ENCODE measurements at regions not wholly inside any gene's neighbourhood (a gene's known extent, or its start where the extent isn't known, plus 50 kb on each side); places are given as distances from the start of the nearest gene placed in this dataset.
"Not testable (repeated sequence)": the region's sequence is repeated elsewhere in the genome, so short reads cannot be mapped to it uniquely, and the experiment has no call there.

DNA sequence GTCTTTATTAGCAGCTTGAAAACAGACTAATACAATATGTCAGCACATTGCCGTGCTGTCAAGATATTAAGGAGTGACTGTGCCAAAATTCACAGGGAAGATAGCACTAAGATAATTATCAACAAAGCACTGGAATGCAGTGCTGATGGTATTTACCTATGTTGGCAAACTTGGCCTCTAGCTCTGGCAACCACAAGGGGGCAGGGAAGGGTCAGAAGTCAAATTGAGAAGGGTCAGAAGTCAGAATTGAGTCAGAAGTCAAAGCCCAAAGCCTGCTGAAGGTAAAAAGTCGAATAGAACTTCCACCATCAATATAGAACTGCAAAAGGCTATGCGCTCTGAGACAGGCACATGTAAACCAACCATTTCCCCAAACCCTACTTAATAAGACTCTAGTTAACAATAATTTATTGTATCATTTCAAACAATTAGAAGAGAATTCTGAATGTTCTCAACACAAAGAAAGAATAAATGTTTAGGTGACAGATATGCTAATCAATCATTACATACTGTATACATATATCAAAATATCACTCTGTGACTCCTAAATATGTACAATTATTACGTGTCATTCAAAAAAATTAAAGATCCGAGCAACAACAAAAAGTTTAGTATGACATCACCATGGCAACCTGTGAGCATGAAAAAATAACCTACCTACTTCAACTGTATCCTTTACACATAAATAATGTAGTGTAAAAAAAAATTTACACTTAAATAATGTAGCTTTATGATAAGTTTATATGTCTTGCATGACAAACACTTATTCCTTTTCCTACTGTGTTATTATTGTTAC, 916.1 kb downstream of the KCNJ2 start:
- no peak for TF ChIP-seq POLR2AphosphoS5 (IDR thresholded peaks at IDR 0.05; ENCODE audit: low read depth, low read length)
- no peak for TF ChIP-seq POLR2A (IDR thresholded peaks at IDR 0.05; ENCODE audit: low read depth, low read length)
- no peak for TF ChIP-seq TAF1 (IDR thresholded peaks at IDR 0.05; ENCODE audit: borderline replicate concordance, low read depth, low read length)
- no peak for DNase-seq (ENCODE audit: insufficient read length)
- FAIRE-seq, result no peak

DNA sequence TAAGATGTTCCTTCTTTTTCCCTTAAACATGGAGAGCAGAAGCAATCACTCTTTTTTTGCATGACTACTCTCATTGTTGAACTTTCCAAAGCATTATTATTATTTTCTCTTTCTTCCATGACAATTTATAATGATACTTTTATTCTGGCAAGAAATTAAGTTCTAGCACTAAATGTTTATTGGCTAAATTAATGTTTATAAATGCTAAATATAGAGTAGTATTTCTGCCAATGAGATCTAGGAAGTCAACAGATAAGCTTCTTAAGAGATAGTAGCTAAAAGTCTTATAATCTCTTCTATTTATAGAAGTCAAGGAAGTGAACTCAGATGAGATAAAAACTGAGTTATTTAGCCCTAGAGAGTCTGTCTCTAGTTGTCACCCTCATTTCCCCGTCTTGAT, 920.1 kb downstream of the KCNJ2 start:
- no peak for FAIRE-seq
- no peak for DNase-seq (ENCODE audit: insufficient read length)
- no peak for TF ChIP-seq POLR2A (IDR thresholded peaks at IDR 0.05; ENCODE audit: low read depth, low read length)
- no peak for TF ChIP-seq TAF1 (IDR thresholded peaks at IDR 0.05; ENCODE audit: borderline replicate concordance, low read depth, low read length)
- TF ChIP-seq POLR2AphosphoS5 (IDR thresholded peaks at IDR 0.05; ENCODE audit: low read depth, low read length), result no peak

DNA sequence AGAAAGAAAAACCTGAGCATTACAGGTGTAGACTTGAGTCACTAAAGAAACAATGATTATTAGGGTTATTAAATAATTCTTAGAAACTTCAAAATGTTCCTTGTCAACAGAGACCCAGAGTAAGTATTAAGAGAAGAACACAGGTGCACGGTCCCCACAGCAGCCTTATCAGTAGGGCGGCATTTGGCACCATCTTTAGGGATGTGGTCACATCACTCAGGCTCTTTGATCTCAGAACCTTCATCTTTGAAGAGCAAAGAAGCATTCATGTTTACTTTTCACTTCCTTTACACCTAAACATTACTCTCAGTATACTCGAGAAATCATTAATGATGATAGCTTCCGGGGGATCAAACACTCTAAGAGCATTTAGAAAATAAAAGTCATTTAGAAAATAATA, 928.7 kb downstream of the KCNJ2 start:
- DNase-seq (ENCODE audit: insufficient read length), result no peak
- TF ChIP-seq POLR2AphosphoS5 (IDR thresholded peaks at IDR 0.05; ENCODE audit: low read depth, low read length) (no peak), TAF1 (IDR thresholded peaks at IDR 0.05; ENCODE audit: borderline replicate concordance, low read depth, low read length) (no peak), POLR2A (IDR thresholded peaks at IDR 0.05; ENCODE audit: low read depth, low read length) (no peak)
- FAIRE-seq, result no peak

DNA sequence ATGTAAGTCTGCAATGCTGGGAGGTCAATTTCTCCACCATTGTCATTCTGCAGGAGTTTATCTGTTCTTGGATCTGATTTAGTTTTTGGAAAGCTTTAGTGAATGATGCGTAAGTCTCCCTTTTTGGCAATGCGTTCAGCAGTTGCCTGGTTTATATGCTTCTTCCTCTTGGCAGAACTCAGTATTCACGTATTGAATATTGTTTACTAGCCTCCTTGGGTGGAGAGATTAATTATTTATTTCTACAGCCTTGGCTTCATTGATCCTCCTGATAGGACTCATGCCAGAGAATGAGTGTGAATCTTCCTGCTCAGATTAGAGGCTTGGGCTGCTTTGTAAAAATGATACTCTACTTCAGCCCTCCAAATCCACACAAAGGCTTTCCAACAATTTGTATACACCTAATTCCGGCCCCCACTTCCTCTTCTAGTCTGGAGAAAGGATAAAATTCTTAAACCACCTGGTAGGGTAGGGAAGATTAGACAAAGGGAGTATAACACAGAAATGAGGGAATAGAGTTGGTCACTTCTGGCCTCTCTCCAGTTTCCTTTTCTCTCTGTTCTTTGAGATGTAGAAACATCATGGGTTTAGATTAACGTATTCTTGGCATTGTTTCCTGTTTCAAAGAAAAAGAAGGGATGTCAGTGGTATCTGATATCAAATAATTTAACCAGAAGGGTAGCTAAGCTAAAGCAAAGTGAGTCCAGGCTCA, 929.8 kb downstream of the KCNJ2 start:
- TF ChIP-seq TAF1 (IDR thresholded peaks at IDR 0.05; ENCODE audit: borderline replicate concordance, low read depth, low read length), result no peak
- TF ChIP-seq POLR2AphosphoS5 (IDR thresholded peaks at IDR 0.05; ENCODE audit: low read depth, low read length), result no peak
- TF ChIP-seq POLR2A (IDR thresholded peaks at IDR 0.05; ENCODE audit: low read depth, low read length), result no peak
- no peak for DNase-seq (ENCODE audit: insufficient read length)
- no peak for FAIRE-seq

DNA sequence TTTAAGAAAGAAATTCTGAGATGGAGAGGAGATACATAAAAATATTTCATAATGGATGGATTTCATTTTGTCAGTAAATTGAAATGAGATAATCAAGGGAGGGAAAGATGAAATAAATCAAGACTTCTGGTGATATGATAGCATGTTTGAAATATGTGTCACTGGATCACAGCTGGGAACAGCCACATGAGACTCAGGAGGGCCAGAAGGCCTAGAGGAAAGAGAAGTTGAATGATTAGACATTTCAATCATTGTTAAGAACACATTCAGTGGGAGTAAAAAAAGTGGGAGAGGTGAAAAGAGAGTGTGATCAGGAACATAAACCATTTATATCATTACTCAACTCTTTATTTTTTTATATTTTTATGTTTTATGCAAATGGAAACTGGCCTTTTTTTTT, 933.4 kb downstream of the KCNJ2 start:
- no peak for DNase-seq (ENCODE audit: insufficient read length)
- no peak for TF ChIP-seq POLR2A (IDR thresholded peaks at IDR 0.05; ENCODE audit: low read depth, low read length)
- no peak for TF ChIP-seq POLR2AphosphoS5 (IDR thresholded peaks at IDR 0.05; ENCODE audit: low read depth, low read length)
- TF ChIP-seq TAF1 (IDR thresholded peaks at IDR 0.05; ENCODE audit: borderline replicate concordance, low read depth, low read length), result no peak
- no peak for FAIRE-seq

DNA sequence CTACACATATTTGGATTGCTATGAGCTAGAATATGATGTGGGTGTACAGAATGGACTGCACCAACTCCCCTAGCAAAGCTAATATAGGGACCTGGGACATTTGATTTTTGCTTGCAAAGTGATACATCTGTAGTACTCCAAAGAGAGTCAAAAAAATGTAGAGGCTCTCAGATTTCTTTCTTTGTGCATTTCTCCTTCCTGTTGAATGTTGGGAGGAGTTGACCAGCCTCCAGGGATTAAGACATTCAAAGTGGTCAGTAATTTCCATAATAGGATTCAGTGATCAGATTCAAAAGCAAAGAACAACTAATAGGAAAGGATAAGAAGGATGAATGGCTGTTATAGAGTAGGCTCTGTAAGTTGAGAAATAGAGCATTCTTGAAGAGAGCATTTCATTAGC, 934.9 kb downstream of the KCNJ2 start:
- no peak for FAIRE-seq
- DNase-seq (ENCODE audit: insufficient read length), result no peak
- TF ChIP-seq POLR2A (IDR thresholded peaks at IDR 0.05; ENCODE audit: low read depth, low read length), result no peak

DNA sequence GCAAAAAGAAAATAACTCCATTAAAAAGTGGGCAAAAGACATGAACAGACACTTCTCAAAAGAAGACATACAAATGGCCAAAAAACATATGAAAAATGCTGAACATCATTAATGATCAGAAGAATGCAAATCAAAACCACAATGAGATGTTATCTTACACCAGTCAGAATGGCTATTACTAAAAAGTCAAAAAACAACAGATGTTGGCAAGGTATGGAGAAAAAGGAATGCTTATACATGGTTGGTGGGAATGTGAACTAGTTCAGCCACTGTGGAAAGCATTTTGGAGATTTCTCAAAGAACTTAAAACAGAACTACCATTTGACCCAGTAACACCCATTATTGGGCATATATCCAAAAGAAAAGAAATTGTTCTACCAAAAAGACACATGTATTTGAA, 936.7 kb downstream of the KCNJ2 start:
- FAIRE-seq; DNase-seq (ENCODE audit: insufficient read length): not testable (repeated sequence)

DNA sequence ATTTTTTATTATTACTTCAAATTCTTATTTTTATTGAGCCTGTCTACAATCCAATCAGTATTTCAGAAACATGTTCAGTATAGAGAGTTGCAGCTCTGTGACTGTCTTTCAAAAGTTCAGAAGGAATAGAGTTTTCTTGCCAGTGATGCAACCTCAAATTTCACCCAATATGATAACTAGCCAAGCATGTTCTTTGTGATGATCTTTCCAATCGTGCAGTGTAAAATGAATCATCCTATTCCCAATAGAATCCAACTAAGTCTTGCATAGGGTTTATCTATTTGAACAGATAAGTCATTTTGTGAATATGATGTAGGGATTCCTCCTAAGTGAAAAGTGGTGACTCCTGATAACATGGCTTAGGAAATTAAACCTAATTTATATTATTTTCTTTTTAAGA, 937.8 kb downstream of the KCNJ2 start:
- DNase-seq (ENCODE audit: insufficient read length), result no peak
- TF ChIP-seq POLR2AphosphoS5 (IDR thresholded peaks at IDR 0.05; ENCODE audit: low read depth, low read length), result no peak
- no peak for TF ChIP-seq TAF1 (IDR thresholded peaks at IDR 0.05; ENCODE audit: borderline replicate concordance, low read depth, low read length)
- no peak for TF ChIP-seq POLR2A (IDR thresholded peaks at IDR 0.05; ENCODE audit: low read depth, low read length)
- FAIRE-seq, result no peak

DNA sequence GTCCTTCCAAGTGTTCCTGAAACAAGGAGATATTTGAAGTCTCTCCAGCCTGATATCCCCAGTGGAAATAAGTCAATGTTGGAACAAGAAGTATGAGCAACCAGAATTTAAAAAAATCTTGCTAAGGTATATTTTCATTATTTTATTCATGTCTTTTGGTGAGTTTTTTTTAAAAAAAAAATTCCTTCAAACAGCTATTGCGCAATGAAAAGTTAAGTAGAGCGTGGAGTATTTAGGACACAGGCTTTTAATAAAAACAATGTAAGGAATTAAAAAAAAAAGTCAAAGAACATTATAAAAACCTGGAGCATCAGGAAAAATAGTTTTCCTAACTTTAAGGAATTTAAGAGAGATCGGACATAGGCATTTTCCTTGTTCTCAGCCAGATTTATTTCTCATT, 940.4 kb downstream of the KCNJ2 start:
- DNase-seq (ENCODE audit: insufficient read length), result no peak
- no peak for FAIRE-seq
- TF ChIP-seq POLR2AphosphoS5 (IDR thresholded peaks at IDR 0.05; ENCODE audit: low read depth, low read length) (no peak), POLR2A (IDR thresholded peaks at IDR 0.05; ENCODE audit: low read depth, low read length) (no peak), TAF1 (IDR thresholded peaks at IDR 0.05; ENCODE audit: borderline replicate concordance, low read depth, low read length) (no peak)

DNA sequence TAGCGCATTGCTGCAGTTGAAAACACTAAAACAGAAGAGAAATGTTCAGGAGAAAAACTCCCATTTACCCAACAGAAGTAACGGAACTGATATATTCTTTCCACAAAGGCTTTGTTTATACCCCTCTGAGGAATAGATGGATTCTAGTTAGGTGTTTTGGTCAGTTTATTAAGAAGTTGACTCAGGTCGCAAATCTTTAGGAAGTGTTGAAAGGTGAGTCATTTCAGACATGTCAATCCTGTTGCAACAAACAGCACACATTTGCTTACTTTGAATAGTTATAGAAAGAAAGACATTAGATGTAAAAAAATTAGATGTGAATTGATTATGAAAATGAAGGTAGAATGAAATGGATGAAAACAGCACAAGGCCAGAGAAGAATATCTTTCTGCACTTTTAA, 941.0 kb downstream of the KCNJ2 start:
- FAIRE-seq (no peak), DNase-seq (ENCODE audit: insufficient read length) (no peak)
- TF ChIP-seq POLR2A (IDR thresholded peaks at IDR 0.05; ENCODE audit: low read depth, low read length), result no peak
- no peak for TF ChIP-seq POLR2AphosphoS5 (IDR thresholded peaks at IDR 0.05; ENCODE audit: low read depth, low read length)
- TF ChIP-seq TAF1 (IDR thresholded peaks at IDR 0.05; ENCODE audit: borderline replicate concordance, low read depth, low read length), result no peak

DNA sequence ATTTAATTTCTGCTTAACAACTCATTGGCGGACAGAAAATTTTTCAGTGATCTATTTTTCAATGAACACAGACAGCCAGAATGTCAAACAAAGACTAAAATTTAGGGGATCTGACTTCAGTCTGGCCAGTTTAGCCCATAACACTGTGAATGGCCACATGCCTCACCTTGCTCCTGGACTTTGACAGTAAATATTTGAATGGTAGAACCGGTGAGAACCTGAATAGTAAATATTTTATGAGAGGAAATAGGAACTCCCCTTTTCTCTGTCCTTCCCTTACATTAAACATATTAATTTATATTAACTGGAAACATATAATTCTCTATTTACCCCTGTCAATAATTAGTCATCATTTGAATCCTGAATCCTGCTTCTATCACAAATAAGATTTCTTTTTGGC, 942.1 kb downstream of the KCNJ2 start:
- FAIRE-seq (no peak), DNase-seq (ENCODE audit: insufficient read length) (no peak)
- TF ChIP-seq POLR2A (IDR thresholded peaks at IDR 0.05; ENCODE audit: low read depth, low read length) (no peak), POLR2AphosphoS5 (IDR thresholded peaks at IDR 0.05; ENCODE audit: low read depth, low read length) (no peak), TAF1 (IDR thresholded peaks at IDR 0.05; ENCODE audit: borderline replicate concordance, low read depth, low read length) (no peak)

DNA sequence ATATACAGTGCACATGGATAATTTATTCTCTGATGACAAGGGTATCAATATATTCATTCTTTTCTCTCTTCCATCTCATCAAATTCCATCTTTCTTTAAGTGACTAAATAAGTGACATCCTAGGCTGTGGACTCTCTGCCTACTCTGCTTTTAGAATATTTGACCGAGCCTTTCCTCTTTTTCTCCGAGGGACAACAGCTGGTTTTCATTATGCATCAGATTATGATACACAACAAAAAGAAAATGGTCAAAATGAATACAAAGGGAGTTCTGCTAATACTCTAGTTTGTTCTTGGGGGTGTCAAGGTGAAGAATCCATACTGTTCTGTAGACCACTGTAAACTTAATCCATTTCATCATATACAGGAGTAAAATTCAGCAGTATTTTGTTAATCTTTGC, 942.6 kb downstream of the KCNJ2 start:
- DNase-seq (ENCODE audit: insufficient read length), result no peak
- TF ChIP-seq POLR2A (IDR thresholded peaks at IDR 0.05; ENCODE audit: low read depth, low read length) (no peak), POLR2AphosphoS5 (IDR thresholded peaks at IDR 0.05; ENCODE audit: low read depth, low read length) (no peak), TAF1 (IDR thresholded peaks at IDR 0.05; ENCODE audit: borderline replicate concordance, low read depth, low read length) (no peak)
- no peak for FAIRE-seq
